K562 (cell line): ENCODE measurements at regions not wholly inside any gene's neighbourhood (a gene's known extent, or its start where the extent isn't known, plus 50 kb on each side); places are given as distances from the start of the nearest gene placed in this dataset.

ENCODE experiments used
- ATAC-seq: fragments of 200-7000 bp; cut with Tn5 transposase; 3 replicates; pipeline ENCODE4 v1.9.1; 2020; ENCODE audit warnings: moderate library complexity
- BruUV-seq: library from RNA; stranded (reverse); fragments of 400-500 nt; replicated peaks from 2 replicates; lab custom pipeline; 2021; lab: Mats Ljungman, UMichigan
- CTCF ChIA-PET: fragments of 300-600 bp; formaldehyde crosslinking; extraction: SDS; loops from one replicate; lab custom pipeline; 2021; ENCODE audit warnings: low intra/inter-chr PET ratio; lab: Yijun Ruan, JAX
- POLR2A ChIA-PET: fragments of 300-600, 350-650 bp; sonication (Branson Sonifier 250); formaldehyde crosslinking; extraction: SDS; loops from one replicate; lab custom pipeline; 2021; ENCODE audit warnings: antibody characterized with exemption, inconsistent platforms; lab: Yijun Ruan, JAX
- DNase-seq, 4 experiments: peaks; one replicate each; pipeline versions ENCODE4 v3.0.0 to v3.0.0-alpha.2; 2011 to 2018; ENCODE audit warnings: low spot score in 3 of 4, mixed read lengths in 3 of 4; ENCODE audit errors: extremely low read depth in 1 of 4
- FAIRE-seq: peaks from 2 replicates; lab custom pipeline; 2011; peaks lifted over from hg19 to GRCh38; lab: Jason Lieb, UNC
- H2AFZ ChIP-seq: 2 replicates; pipeline ENCODE4 v1.6.0; 2011; ENCODE audit warnings: low read depth, low read length, control low read depth, inconsistent platforms
- H3K27ac ChIP-seq: fragments of 200-600 bp; 3 replicates; pipeline ENCODE4 v1.8.0; 2011; ENCODE audit warnings: low read depth, mild to moderate bottlenecking, control low read depth, inconsistent platforms, low read length, moderate library complexity, mixed read lengths; ENCODE audit errors: extremely low read depth
- H3K27me3 ChIP-seq, 2 experiments: fragments of 300-600 bp in 1 of 2; 2 replicates in 1 of 2; 3 replicates in 1 of 2; pipeline versions ENCODE4 v1.6.0 to v1.8.0; 2011; ENCODE audit warnings: inconsistent platforms in 2 of 2, low read length in 2 of 2, mild to moderate bottlenecking in 1 of 2, mixed read lengths in 1 of 2, moderate library complexity in 1 of 2; ENCODE audit not compliant: control insufficient read depth in 2 of 2, insufficient read depth in 2 of 2
- H3K36me3 ChIP-seq: fragments of 300-600 bp; 3 replicates; pipeline ENCODE4 v1.8.0; 2011; ENCODE audit warnings: mild to moderate bottlenecking, low read length, inconsistent platforms; ENCODE audit not compliant: control insufficient read depth, insufficient read depth
- H3K4me1 ChIP-seq, 2 experiments: fragments of 200-600 bp in 1 of 2; replicated peaks in 1 of 2; 2 replicates in 1 of 2; 3 replicates in 1 of 2; pipeline versions ENCODE4 v1.5.1 to v1.8.0; 2011; ENCODE audit warnings: inconsistent platforms in 2 of 2, low read length in 2 of 2, mild to moderate bottlenecking in 1 of 2, mixed read lengths in 1 of 2, moderate library complexity in 1 of 2; ENCODE audit not compliant: control insufficient read depth in 2 of 2, insufficient read depth in 2 of 2
- H3K4me2 ChIP-seq: 2 replicates; pipeline ENCODE4 v1.6.1; 2011; ENCODE audit warnings: low read length, control low read depth, inconsistent platforms, mixed read lengths; ENCODE audit not compliant: insufficient read depth
- H3K4me3 ChIP-seq: fragments of 200-600 bp; sonication (generic), shearing (Covaris generic); 2 replicates; pipeline ENCODE4 v1.5.1; 2016; ENCODE audit warnings: control low read depth, inconsistent platforms
- H3K79me2 ChIP-seq: fragments of 200-600 bp; 3 replicates; pipeline ENCODE4 v1.8.0; 2011; ENCODE audit warnings: low read length, inconsistent platforms; ENCODE audit not compliant: control insufficient read depth, insufficient read depth
- H3K9ac ChIP-seq, 2 experiments: 2 replicates each; pipeline versions ENCODE4 v1.6.0 to v1.6.1; 2011; ENCODE audit warnings: low read depth in 2 of 2, low read length in 2 of 2, control low read depth in 1 of 2, inconsistent platforms in 1 of 2, mild to moderate bottlenecking in 1 of 2, mixed read lengths in 1 of 2; ENCODE audit not compliant: insufficient read depth in 1 of 2
- H3K9me1 ChIP-seq: one replicate; pipeline ENCODE4 v1.6.0; 2011; ENCODE audit warnings: inconsistent platforms, mild to moderate bottlenecking, low read length, moderate library complexity; ENCODE audit not compliant: control insufficient read depth, insufficient read depth
- H3K9me3 ChIP-seq: replicated peaks from 2 replicates; pipeline ENCODE4 v1.5.1; 2011; ENCODE audit warnings: low read depth, low read length, inconsistent platforms; ENCODE audit not compliant: control insufficient read depth, insufficient read depth
- H4K20me1 ChIP-seq: replicated peaks from 2 replicates; pipeline ENCODE4 v1.6.1; 2011; ENCODE audit warnings: low read length, inconsistent platforms, mixed read lengths; ENCODE audit not compliant: control insufficient read depth, insufficient read depth
- ARHGAP35 ChIP-seq: fragments of 450-650 bp; IDR thresholded peaks from 2 replicates; pipeline ENCODE4 v1.6.1; 2018; ENCODE audit not compliant: partially characterized antibody
- CAMTA2 ChIP-seq: fragments of 250-450 bp; sonication (Bioruptor Pico); conservative IDR thresholded peaks from 2 replicates; pipeline ENCODE4 v1.5.1; 2022
- E2F1 ChIP-seq: sonication (generic); formaldehyde crosslinking; IDR thresholded peaks from 2 replicates; pipeline ENCODE4 v1.8.1; 2023; ENCODE audit warnings: mild to moderate bottlenecking, missing genetic modification reagents, moderate library complexity
- POLR2A ChIP-seq: fragments of 450-650 bp; conservative IDR thresholded peaks from 2 replicates; pipeline ENCODE4 v1.6.1; 2016
- SIX5 ChIP-seq, 2 experiments: IDR thresholded peaks; 2 replicates each; pipeline ENCODE4 v1.6.1; 2011; ENCODE audit warnings: low read length in 2 of 2, borderline replicate concordance in 1 of 2, low read depth in 1 of 2, mild to moderate bottlenecking in 1 of 2, moderate library complexity in 1 of 2; ENCODE audit not compliant: insufficient read depth in 1 of 2
- SREBF1 ChIP-seq: fragments of 150-350 bp; IDR thresholded peaks from 2 replicates; pipeline ENCODE4 v1.6.1; 2014; ENCODE audit warnings: antibody characterized with exemption, low read depth, low read length, borderline replicate concordance
- SRF ChIP-seq, 2 experiments: fragments of 250-450, 450-650 bp in 1 of 2; sonication (Bioruptor Pico) in 1 of 2; sonication (generic) in 1 of 2; formaldehyde crosslinking; IDR thresholded peaks; 2 replicates each; pipeline versions ENCODE4 v1.5.0 to v1.5.1; 2020 to 2022; ENCODE audit warnings: mild to moderate bottlenecking in 1 of 2, missing genetic modification reagents in 1 of 2
- ZBTB9 ChIP-seq: fragments of 450-650 bp; formaldehyde crosslinking; IDR thresholded peaks from 2 replicates; pipeline ENCODE4 v1.4.0; 2020; ENCODE audit warnings: mild to moderate bottlenecking, moderate library complexity
- ZKSCAN1 ChIP-seq: fragments of 150-350 bp; IDR thresholded peaks from 2 replicates; pipeline ENCODE4 v1.6.1; 2016; ENCODE audit warnings: low read depth, low read length
- WGBS: fragments of 100-300 bp; shearing (Covaris generic); methylation state at CpG from one replicate; pipeline ENCODE4 v1.1.6; 2016; ENCODE audit warnings: low coverage, mixed read lengths; ENCODE audit not compliant: insufficient coverage; ENCODE audit errors: missing lambda C conversion rate; 5-methylcytosine and 5-hydroxymethylcytosine counted together
- in situ Hi-C: fragments of 300-500 bp; cut with MboI; formaldehyde crosslinking; loops from 4 replicates; pipeline ENCODE4 v1.15.0; 2018; ENCODE audit warnings: inconsistent platforms, mixed read lengths
- intact Hi-C: fragments of 100-400 bp; cut with micrococcal nuclease; formaldehyde crosslinking; loops from 2 replicates; pipeline ENCODE4 v1.14.2; 2022

GRCh38 chrX:98731821-98732220, 1678.3 kb downstream of the PCDH19 start:
- BruUV-seq: no TSS peak
- CTCF ChIA-PET: no interaction called here
- Histone ChIP-seq H3K4me2 (no peak overlapping the region), H4K20me1 (no peaks in the 10 kb centered on the region), H3K27ac (no peak overlapping the region), H3K4me1 (no peaks in the 10 kb centered on the region)
- WGBS: 43% methylated on average over 1 of the region's 1 CpG
- intact Hi-C loops: no loop called here
- POLR2A ChIA-PET: no interaction called here
- TF ChIP-seq E2F1 (CRISPR knock-in tag) (no peak), ZBTB9 (CRISPR knock-in tag) (no peak), CAMTA2 (CRISPR knock-in tag) (no peak), SIX5 (IDR thresholded peaks at IDR 0.05; ENCODE audit: borderline replicate concordance in 1 of 2, insufficient read depth in 1 of 2, low read depth in 1 of 2, low read length in 2 of 2) (no peak), SREBF1 (no peak), POLR2A (no peak), SRF (CRISPR knock-in tag; IDR thresholded peaks at IDR 0.05) (no peak), ZKSCAN1 (no peak), ARHGAP35 (no peak)
- TF ChIP-seq, all 486 proteins: peak for 0
- Histone ChIP-seq H3K27me3 (no peaks in the 10 kb centered on the region), H3K79me2 (no peaks in the 10 kb centered on the region), H3K9me1 (no peaks in the 10 kb centered on the region), H2AFZ (no peak overlapping the region), H3K9me3 (no peaks in the 10 kb centered on the region), H3K36me3 (no peaks in the 10 kb centered on the region), H3K4me3 (no peak overlapping the region), H3K9ac (no peak overlapping the region)
- in situ Hi-C loops: no loop called here
- DNase-seq (no peak), FAIRE-seq (no peak), ATAC-seq (no peak)
